Epithelial cell of prostate (primary cell): ENCODE measurements at regions not wholly inside any gene's neighbourhood (a gene's known extent, or its start where the extent isn't known, plus 50 kb on each side); places are given as distances from the start of the nearest gene placed in this dataset.
A peak's percentile ranks its signal among the peaks of the same experiment; 100 is the strongest.

Source experiments
- DNase-seq: peaks from one replicate; pipeline ENCODE4 v3.0.0-alpha.2; 2011; ENCODE audit warnings: low read depth, low spot score
- H3K27ac ChIP-seq: fragments of 450-650 bp; 2 replicates; pipeline ENCODE4 v1.5.1; 2017; ENCODE audit warnings: mild to moderate bottlenecking

- H3K27ac ChIP-seq: no peak overlapping the region
These were observed 141.1 kb downstream of the CEP57L1 start for GRCh38 chr6:109236115-109237076.

GRCh38 chr6:109235481-109236038, 140.3 kb downstream of the CEP57L1 start:
- no peak for DNase-seq
- H3K27ac ChIP-seq: no peak overlapping the region

More at GRCh38 chr6:109236115-109237076, 141.1 kb downstream of the CEP57L1 start:
- DNase-seq: no peak

- no peak overlapping the region for H3K27ac ChIP-seq
- no peak for DNase-seq
These were observed 135.1 kb downstream of the CEP57L1 start for GRCh38 chr6:109230453-109230852.

DNA sequence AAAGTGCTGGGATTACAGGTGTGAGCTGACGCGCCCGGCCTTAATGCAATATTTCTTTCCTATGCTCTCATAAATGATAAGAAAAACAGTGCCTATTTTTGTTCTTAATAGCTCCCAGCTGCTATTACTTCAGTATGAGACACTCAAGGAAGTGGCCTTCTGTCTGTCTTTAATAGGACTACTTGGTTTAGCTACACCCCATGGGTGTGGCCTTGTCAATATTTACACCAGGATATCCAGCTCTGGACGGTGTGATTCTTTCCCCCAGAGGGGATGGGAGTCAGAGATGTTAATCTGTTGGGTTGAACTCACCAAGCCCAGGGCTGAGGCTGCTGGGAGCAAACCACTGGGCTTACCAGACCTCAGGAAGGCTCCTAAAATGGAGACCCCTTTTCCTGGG, 134.2 kb downstream of the CEP57L1 start:
- peak; percentile 94 for DNase-seq
- peak overlapping the region; percentile 64 for H3K27ac ChIP-seq

- no peak overlapping the region for H3K27ac ChIP-seq
- no peak for DNase-seq
These were observed 132.3 kb downstream of the CEP57L1 start for GRCh38 chr6:109227646-109228045.

DNA sequence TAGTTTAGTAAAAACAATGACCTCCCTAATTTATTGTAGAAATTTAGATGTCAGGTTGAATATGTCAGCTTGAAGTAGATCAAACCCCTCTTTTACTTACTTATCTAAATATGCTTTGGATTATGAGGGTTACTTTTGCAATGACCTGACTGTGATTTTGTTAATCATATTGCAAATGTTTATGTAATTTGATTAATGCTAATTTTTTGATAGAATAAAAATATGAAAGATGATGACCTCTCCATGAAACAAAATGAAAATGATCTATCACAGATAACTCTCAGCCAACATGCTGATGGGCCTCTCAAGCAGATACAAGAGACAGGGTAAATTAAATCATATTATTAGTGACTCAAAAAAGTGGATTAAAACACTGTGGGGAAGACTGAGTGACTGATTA, 131.0 kb downstream of the CEP57L1 start:
- no peak overlapping the region for H3K27ac ChIP-seq
- DNase-seq: no peak

DNA sequence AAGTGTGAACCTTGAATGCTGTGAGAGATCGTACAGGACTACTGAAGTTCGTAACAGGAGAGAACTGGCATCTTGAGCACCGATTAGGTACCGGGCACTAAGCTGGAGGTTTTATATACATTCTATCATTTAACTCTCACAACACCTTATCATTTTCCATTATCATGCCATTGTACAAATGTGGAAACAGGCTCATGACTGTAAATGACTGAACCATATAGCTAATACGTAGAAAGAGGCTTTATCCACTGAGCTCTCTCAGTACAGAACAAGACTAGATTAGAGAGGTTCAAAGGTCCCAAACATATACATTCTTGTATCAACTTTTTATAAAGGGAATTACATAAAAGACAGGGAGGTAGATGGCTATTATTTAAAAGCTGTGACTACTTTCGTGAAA, 130.6 kb downstream of the CEP57L1 start:
- DNase-seq: no peak

DNA sequence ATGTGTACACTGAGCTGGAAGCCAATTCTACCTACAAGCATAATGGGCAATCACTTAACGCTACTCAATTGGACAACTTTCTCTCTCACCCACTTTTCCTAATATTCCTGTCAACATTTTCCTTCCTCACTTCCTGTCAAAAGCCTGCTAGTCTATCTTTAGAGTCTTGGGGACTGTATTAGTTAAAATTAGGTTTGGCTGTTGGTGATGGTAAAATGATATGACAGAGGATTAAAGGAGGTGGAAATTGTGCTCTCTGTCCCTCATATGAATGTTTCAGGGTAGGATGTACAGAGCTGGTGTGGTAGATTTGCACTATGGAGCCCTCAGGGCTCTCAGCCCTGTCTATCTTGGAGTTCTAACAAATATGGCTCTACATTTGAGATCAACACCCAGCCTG, 129.7 kb downstream of the CEP57L1 start:
- no peak overlapping the region for H3K27ac ChIP-seq
- DNase-seq: no peak

More for the DNA sequence above, 130.6 kb downstream of the CEP57L1 start:
- no peak overlapping the region for H3K27ac ChIP-seq

- H3K27ac ChIP-seq: no peak overlapping the region
- no peak for DNase-seq
These were observed 129.0 kb downstream of the CEP57L1 start for GRCh38 chr6:109224107-109224875.

- no peak for DNase-seq
- no peak overlapping the region for H3K27ac ChIP-seq
These were observed 127.5 kb downstream of the CEP57L1 start for GRCh38 chr6:109222848-109223247.

GRCh38 chr6:109221543-109222195, 126.4 kb downstream of the CEP57L1 start:
- no peak overlapping the region for H3K27ac ChIP-seq
- DNase-seq: no peak
